ENCODE measurements at regions not wholly inside any gene's neighbourhood (a gene's known extent, or its start where the extent isn't known, plus 50 kb on each side); places are given as distances from the start of the nearest gene placed in this dataset.

GRCh38 chr4:180717451-180718033 is 1525.7 kb upstream of the TENM3 start:
- DNase-seq (ENCODE audit: low read depth, low spot score) = no peak
- no peak overlapping the region for H3K4me3 ChIP-seq (ENCODE audit: low read depth, low read length)
- no peak for TF ChIP-seq CTCF (IDR thresholded peaks at IDR 0.05; ENCODE audit: low read depth, low read length)
- in situ Hi-C loops (cut with HindIII; ENCODE audit: low sequenced_read_pairs) = no loop called here

GRCh38 chr4:180721356-180721755 is 1521.8 kb upstream of the TENM3 start:
- DNase-seq (ENCODE audit: low read depth, low spot score) = no peak
- H3K4me3 ChIP-seq (ENCODE audit: low read depth, low read length) = no peak overlapping the region
- in situ Hi-C loops (cut with HindIII; ENCODE audit: low sequenced_read_pairs) = no loop called here
- TF ChIP-seq CTCF (IDR thresholded peaks at IDR 0.05; ENCODE audit: low read depth, low read length) = no peak

GRCh38 chr4:180726611-180727010 is 1516.6 kb upstream of the TENM3 start:
- no peak for TF ChIP-seq CTCF (IDR thresholded peaks at IDR 0.05; ENCODE audit: low read depth, low read length)
- no peak for DNase-seq (ENCODE audit: low read depth, low spot score)
- H3K4me3 ChIP-seq (ENCODE audit: low read depth, low read length) = no peak overlapping the region
- in situ Hi-C loops (cut with HindIII; ENCODE audit: low sequenced_read_pairs) = no loop called here

GRCh38 chr4:180727478-180727877 is 1515.7 kb upstream of the TENM3 start:
- TF ChIP-seq CTCF (IDR thresholded peaks at IDR 0.05; ENCODE audit: low read depth, low read length) = no peak
- DNase-seq (ENCODE audit: low read depth, low spot score) = no peak
- no peak overlapping the region for H3K4me3 ChIP-seq (ENCODE audit: low read depth, low read length)
- in situ Hi-C loops (cut with HindIII; ENCODE audit: low sequenced_read_pairs) = no loop called here

GRCh38 chr4:180734753-180735432 is 1508.3 kb upstream of the TENM3 start:
- no peak for DNase-seq (ENCODE audit: low read depth, low spot score)
- in situ Hi-C loops (cut with HindIII; ENCODE audit: low sequenced_read_pairs) = no loop called here
- H3K4me3 ChIP-seq (ENCODE audit: low read depth, low read length) = no peak overlapping the region
- no peak for TF ChIP-seq CTCF (IDR thresholded peaks at IDR 0.05; ENCODE audit: low read depth, low read length)

DNA sequence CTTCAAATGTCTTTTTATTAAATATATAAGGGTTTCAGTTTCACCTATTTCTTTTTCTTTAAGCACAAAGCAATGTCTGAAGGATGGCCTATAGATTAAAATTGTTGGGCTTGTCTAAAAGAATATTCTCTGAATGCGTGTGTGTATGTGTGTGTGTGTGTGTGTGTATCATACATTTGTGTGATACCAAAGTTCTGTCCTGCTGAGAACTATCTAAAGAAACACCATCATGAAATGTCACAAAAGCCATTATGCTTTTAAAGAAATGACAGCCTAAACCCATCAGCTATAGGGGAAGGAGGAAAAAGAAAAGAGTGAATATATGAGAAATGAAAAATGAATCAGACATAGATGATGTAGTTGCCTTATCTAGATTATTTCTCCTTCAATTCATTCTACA is 1501.5 kb upstream of the TENM3 start:
- in situ Hi-C loops (cut with HindIII; ENCODE audit: low sequenced_read_pairs) = no loop called here
- no peak overlapping the region for H3K4me3 ChIP-seq (ENCODE audit: low read depth, low read length)
- TF ChIP-seq CTCF (IDR thresholded peaks at IDR 0.05; ENCODE audit: low read depth, low read length) = no peak
- no peak for DNase-seq (ENCODE audit: low read depth, low spot score)

All from astrocyte of the spinal cord (primary cell).